ENCODE measurements at regions not wholly inside any gene's neighbourhood (a gene's known extent, or its start where the extent isn't known, plus 50 kb on each side); places are given as distances from the start of the nearest gene placed in this dataset.

- Histone ChIP-seq H3K27ac (ENCODE audit: low read length) (no peak overlapping the region), H3K9me3 (no peaks in the 10 kb centered on the region), H3K4me1 (ENCODE audit: control insufficient read depth in 1 of 2, extremely low read depth in 1 of 2, insufficient read depth in 2 of 2, low read length in 2 of 2) (no peaks in the 10 kb centered on the region), H3K27me3 (replicated peaks in 1 of 2; ENCODE audit: control insufficient read depth in 2 of 2, extremely low read depth in 1 of 2, insufficient read depth in 2 of 2, low read length in 1 of 2) (peaks cover 0 to 28% of the 10 kb centered on the region in 2 experiments), H3K4me3 (ENCODE audit: control insufficient read depth in 1 of 2, extremely low read depth in 1 of 2, low read length in 1 of 2) (no peak overlapping the region), H3K36me3 (ENCODE audit: control insufficient read depth in 2 of 2, extremely low read depth in 1 of 2, insufficient read depth in 1 of 2, low read length in 1 of 2) (no peaks in the 10 kb centered on the region)
- ChIA-PET POLR2A (no interaction called here), CTCF (no interaction called here)
- no peak for ATAC-seq (replicated peaks in 1 of 4)
- Mint-ChIP-seq H3K4me3 (no peak overlapping the region), H3K4me1 (peaks cover 0 to 9% (median 2%) of the 10 kb centered on the region in 3 donors), H3K9me3 (no peaks in the 10 kb centered on the region), H3K27ac (no peak overlapping the region), H3K27me3 (peaks cover 0 to 3% of the 10 kb centered on the region in 2 donors), H3K36me3 (no peaks in the 10 kb centered on the region)
- no peak for DNase-seq
- 88% methylated on average over 10 of the region's 15 CpGs for WGBS (ENCODE audit: insufficient coverage)
Observed at GRCh38 chr22:49523374-49524008, 304.2 kb downstream of the BRD1 start.

GRCh38 chr22:49522582-49523373, 304.9 kb downstream of the BRD1 start:
- DNase-seq (no peak), ATAC-seq (replicated peaks in 1 of 4) (no peak)
- Histone ChIP-seq H3K4me3 (ENCODE audit: control insufficient read depth in 1 of 2, extremely low read depth in 1 of 2, low read length in 1 of 2) (no peak overlapping the region), H3K36me3 (ENCODE audit: control insufficient read depth in 2 of 2, extremely low read depth in 1 of 2, insufficient read depth in 1 of 2, low read length in 1 of 2) (no peaks in the 10 kb centered on the region), H3K9me3 (no peaks in the 10 kb centered on the region), H3K27ac (ENCODE audit: low read length) (no peak overlapping the region), H3K27me3 (replicated peaks in 1 of 2; ENCODE audit: control insufficient read depth in 2 of 2, extremely low read depth in 1 of 2, insufficient read depth in 2 of 2, low read length in 1 of 2) (peaks cover 0 to 29% of the 10 kb centered on the region in 2 experiments), H3K4me1 (ENCODE audit: control insufficient read depth in 1 of 2, extremely low read depth in 1 of 2, insufficient read depth in 2 of 2, low read length in 2 of 2) (no peaks in the 10 kb centered on the region)
- H3K4me1 Mint-ChIP-seq = peaks cover 0 to 8% (median 0%) of the 10 kb centered on the region in 3 donors
- peaks cover 0 to 5% of the 10 kb centered on the region in 2 donors for H3K27me3 Mint-ChIP-seq
- H3K27ac Mint-ChIP-seq = no peak overlapping the region
- 86% methylated on average over 8 of the region's 10 CpGs for WGBS (ENCODE audit: insufficient coverage)
- ChIA-PET CTCF (no interaction called here), POLR2A (no interaction called here)
- no peak overlapping the region for H3K4me3 Mint-ChIP-seq
- H3K9me3 Mint-ChIP-seq = no peaks in the 10 kb centered on the region
- H3K36me3 Mint-ChIP-seq = no peaks in the 10 kb centered on the region

- DNase-seq (no peak), ATAC-seq (replicated peaks in 1 of 4) (no peak)
- 93% methylated on average over 2 of the region's 6 CpGs for WGBS (ENCODE audit: insufficient coverage)
- Mint-ChIP-seq H3K9me3 (no peaks in the 10 kb centered on the region), H3K27ac (no peak overlapping the region), H3K4me1 (peaks cover 0 to 5% (median 0%) of the 10 kb centered on the region in 3 donors), H3K36me3 (no peaks in the 10 kb centered on the region), H3K27me3 (peaks cover 0 to 6% of the 10 kb centered on the region in 2 donors), H3K4me3 (no peak overlapping the region)
- no peaks in the 10 kb centered on the region for H3K9me3 ChIP-seq
- H3K27me3 ChIP-seq (replicated peaks in 1 of 2; ENCODE audit: control insufficient read depth in 2 of 2, extremely low read depth in 1 of 2, insufficient read depth in 2 of 2, low read length in 1 of 2) = peaks cover 0 to 28% of the 10 kb centered on the region in 2 experiments
- H3K4me3 ChIP-seq (ENCODE audit: control insufficient read depth in 1 of 2, extremely low read depth in 1 of 2, low read length in 1 of 2) = no peak overlapping the region
- no peaks in the 10 kb centered on the region for H3K4me1 ChIP-seq (ENCODE audit: control insufficient read depth in 1 of 2, extremely low read depth in 1 of 2, insufficient read depth in 2 of 2, low read length in 2 of 2)
- H3K27ac ChIP-seq (ENCODE audit: low read length) = no peak overlapping the region
- H3K36me3 ChIP-seq (ENCODE audit: control insufficient read depth in 2 of 2, extremely low read depth in 1 of 2, insufficient read depth in 1 of 2, low read length in 1 of 2) = no peaks in the 10 kb centered on the region
- ChIA-PET POLR2A (no interaction called here), CTCF (no interaction called here)
Observed at GRCh38 chr22:49521787-49522224, 305.9 kb downstream of the BRD1 start.

- H3K4me3 Mint-ChIP-seq = no peak overlapping the region
- CTCF ChIA-PET = no interaction called here
- Histone ChIP-seq H3K4me1 (ENCODE audit: control insufficient read depth in 1 of 2, extremely low read depth in 1 of 2, insufficient read depth in 2 of 2, low read length in 2 of 2) (no peaks in the 10 kb centered on the region), H3K4me3 (ENCODE audit: control insufficient read depth in 1 of 2, extremely low read depth in 1 of 2, low read length in 1 of 2) (no peak overlapping the region), H3K27ac (ENCODE audit: low read length) (no peak overlapping the region), H3K36me3 (ENCODE audit: control insufficient read depth in 2 of 2, extremely low read depth in 1 of 2, insufficient read depth in 1 of 2, low read length in 1 of 2) (no peaks in the 10 kb centered on the region), H3K9me3 (no peaks in the 10 kb centered on the region), H3K27me3 (replicated peaks in 1 of 2; ENCODE audit: control insufficient read depth in 2 of 2, extremely low read depth in 1 of 2, insufficient read depth in 2 of 2, low read length in 1 of 2) (peaks cover 0 to 24% of the 10 kb centered on the region in 2 experiments)
- H3K4me1 Mint-ChIP-seq = peaks cover 0 to 5% (median 0%) of the 10 kb centered on the region in 3 donors
- 77% methylated on average over 16 of the region's 18 CpGs for WGBS (ENCODE audit: insufficient coverage)
- ATAC-seq (replicated peaks in 1 of 4) (no peak), DNase-seq (no peak)
- no peak overlapping the region for H3K27ac Mint-ChIP-seq
- H3K36me3 Mint-ChIP-seq = no peaks in the 10 kb centered on the region
- POLR2A ChIA-PET = no interaction called here
- peaks cover 0 to 5% (median 0%) of the 10 kb centered on the region in 3 donors for H3K9me3 Mint-ChIP-seq
- peaks cover 0 to 6% of the 10 kb centered on the region in 2 donors for H3K27me3 Mint-ChIP-seq
Observed at GRCh38 chr22:49519117-49519737, 308.4 kb downstream of the BRD1 start.

GRCh38 chr22:49518436-49518970, 309.2 kb downstream of the BRD1 start:
- Histone ChIP-seq H3K9me3 (no peaks in the 10 kb centered on the region), H3K27me3 (replicated peaks in 1 of 2; ENCODE audit: control insufficient read depth in 2 of 2, extremely low read depth in 1 of 2, insufficient read depth in 2 of 2, low read length in 1 of 2) (peaks cover 0 to 24% of the 10 kb centered on the region in 2 experiments), H3K4me3 (ENCODE audit: control insufficient read depth in 1 of 2, extremely low read depth in 1 of 2, low read length in 1 of 2) (no peak overlapping the region), H3K4me1 (ENCODE audit: control insufficient read depth in 1 of 2, extremely low read depth in 1 of 2, insufficient read depth in 2 of 2, low read length in 2 of 2) (no peaks in the 10 kb centered on the region), H3K27ac (ENCODE audit: low read length) (no peak overlapping the region), H3K36me3 (ENCODE audit: control insufficient read depth in 2 of 2, extremely low read depth in 1 of 2, insufficient read depth in 1 of 2, low read length in 1 of 2) (no peaks in the 10 kb centered on the region)
- ChIA-PET CTCF (no interaction called here), POLR2A (no interaction called here)
- WGBS (ENCODE audit: insufficient coverage) = 91% methylated on average over 16 of the region's 22 CpGs
- H3K9me3 Mint-ChIP-seq = peaks cover 0 to 7% (median 5%) of the 10 kb centered on the region in 3 donors
- peaks cover 0 to 13% (median 5%) of the 10 kb centered on the region in 3 donors for H3K4me1 Mint-ChIP-seq
- no peak overlapping the region for H3K4me3 Mint-ChIP-seq
- no peak overlapping the region for H3K27ac Mint-ChIP-seq
- no peaks in the 10 kb centered on the region for H3K36me3 Mint-ChIP-seq
- peaks cover 0 to 6% of the 10 kb centered on the region in 2 donors for H3K27me3 Mint-ChIP-seq
- no peak for DNase-seq
- no peak for ATAC-seq (replicated peaks in 1 of 4)

- Mint-ChIP-seq H3K4me1 (peaks cover 3 to 17% (median 8%) of the 10 kb centered on the region in 3 donors), H3K36me3 (no peaks in the 10 kb centered on the region), H3K4me3 (no peak overlapping the region), H3K27ac (no peak overlapping the region), H3K27me3 (peaks cover 0 to 6% of the 10 kb centered on the region in 2 donors), H3K9me3 (peaks cover 0 to 8% (median 6%) of the 10 kb centered on the region in 3 donors)
- no peak overlapping the region for H3K4me3 ChIP-seq (ENCODE audit: control insufficient read depth in 1 of 2, extremely low read depth in 1 of 2, low read length in 1 of 2)
- H3K27me3 ChIP-seq (replicated peaks in 1 of 2; ENCODE audit: control insufficient read depth in 2 of 2, extremely low read depth in 1 of 2, insufficient read depth in 2 of 2, low read length in 1 of 2) = peaks cover 0 to 20% of the 10 kb centered on the region in 2 experiments
- POLR2A ChIA-PET = no interaction called here
- DNase-seq (no peak), ATAC-seq (replicated peaks in 1 of 4) (no peak)
- no peak overlapping the region for H3K27ac ChIP-seq (ENCODE audit: low read length)
- CTCF ChIA-PET = no interaction called here
- no peaks in the 10 kb centered on the region for H3K36me3 ChIP-seq (ENCODE audit: control insufficient read depth in 2 of 2, extremely low read depth in 1 of 2, insufficient read depth in 1 of 2, low read length in 1 of 2)
- 86% methylated on average over 17 of the region's 23 CpGs for WGBS (ENCODE audit: insufficient coverage)
- H3K4me1 ChIP-seq (ENCODE audit: control insufficient read depth in 1 of 2, extremely low read depth in 1 of 2, insufficient read depth in 2 of 2, low read length in 2 of 2) = peaks cover 0 to 4% of the 10 kb centered on the region in 2 experiments
- H3K9me3 ChIP-seq = no peaks in the 10 kb centered on the region
Observed at GRCh38 chr22:49517667-49518185, 309.9 kb downstream of the BRD1 start.

Measured in T-cell (primary cell).